Nephron progenitor cell (in vitro differentiated cells): ENCODE measurements at regions not wholly inside any gene's neighbourhood (a gene's known extent, or its start where the extent isn't known, plus 50 kb on each side); places are given as distances from the start of the nearest gene placed in this dataset.

ENCODE experiments used
- DNase-seq: peaks from one replicate; pipeline ENCODE4 v3.0.0; 2021
- H3K27ac Mint-ChIP-seq: 2 replicates; pipeline ENCODE4 v1.8.0; 2021; ENCODE audit warnings: mild to moderate bottlenecking, moderate library complexity, mixed read lengths
- H3K27me3 Mint-ChIP-seq: 2 replicates; pipeline ENCODE4 v1.8.0; 2021; ENCODE audit warnings: mild to moderate bottlenecking, low read depth, mixed read lengths; ENCODE audit not compliant: poor library complexity
- H3K36me3 Mint-ChIP-seq: 2 replicates; pipeline ENCODE4 v1.8.0; 2021; ENCODE audit warnings: low read depth, mixed read lengths
- H3K4me1 Mint-ChIP-seq: 2 replicates; pipeline ENCODE4 v1.8.0; 2021; ENCODE audit warnings: mixed read lengths
- H3K4me3 Mint-ChIP-seq: 2 replicates; pipeline ENCODE4 v1.8.0; 2021; ENCODE audit warnings: mild to moderate bottlenecking, moderate library complexity, mixed read lengths
- H3K9me3 Mint-ChIP-seq: 2 replicates; pipeline ENCODE4 v1.8.0; 2021; ENCODE audit warnings: mild to moderate bottlenecking, moderate library complexity, mixed read lengths
- TF ChIP-seq, protein P1 (sequence below): fragments of 200-600 bp; sonication (generic); IDR thresholded peaks from 2 replicates; pipeline ENCODE4 v1.5.0; 2021; ENCODE audit warnings: antibody characterized with exemption

DNA sequence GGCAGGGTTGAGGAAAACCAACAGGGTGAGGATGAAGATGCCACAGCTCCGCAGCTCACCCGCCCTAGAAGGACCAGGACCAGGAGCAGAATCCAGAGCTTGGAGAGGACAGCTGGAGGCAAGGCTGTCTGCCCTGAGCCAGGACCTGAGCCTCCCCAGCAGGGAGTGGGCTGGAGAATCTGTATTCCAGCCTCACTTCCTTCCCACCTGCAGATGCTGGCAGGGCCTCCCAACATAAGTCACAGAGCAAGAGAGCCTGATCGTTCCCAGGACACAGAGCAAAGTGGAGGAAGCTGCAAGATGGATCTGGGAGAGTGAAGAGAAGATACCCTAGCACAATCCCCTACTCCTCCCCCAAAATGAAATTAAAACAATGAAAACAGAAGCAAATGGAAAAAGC, 61.7 kb upstream of the WASF3 start:
- DNase-seq: no peak
- Mint-ChIP-seq H3K36me3 (no peaks in the 10 kb centered on the region), H3K27me3 (peaks cover 3% of the 10 kb centered on the region), H3K27ac (no peak overlapping the region), H3K9me3 (no peaks in the 10 kb centered on the region), H3K4me3 (no peak overlapping the region), H3K4me1 (peaks cover 37% of the 10 kb centered on the region)
- TF ChIP-seq, protein P1, sequence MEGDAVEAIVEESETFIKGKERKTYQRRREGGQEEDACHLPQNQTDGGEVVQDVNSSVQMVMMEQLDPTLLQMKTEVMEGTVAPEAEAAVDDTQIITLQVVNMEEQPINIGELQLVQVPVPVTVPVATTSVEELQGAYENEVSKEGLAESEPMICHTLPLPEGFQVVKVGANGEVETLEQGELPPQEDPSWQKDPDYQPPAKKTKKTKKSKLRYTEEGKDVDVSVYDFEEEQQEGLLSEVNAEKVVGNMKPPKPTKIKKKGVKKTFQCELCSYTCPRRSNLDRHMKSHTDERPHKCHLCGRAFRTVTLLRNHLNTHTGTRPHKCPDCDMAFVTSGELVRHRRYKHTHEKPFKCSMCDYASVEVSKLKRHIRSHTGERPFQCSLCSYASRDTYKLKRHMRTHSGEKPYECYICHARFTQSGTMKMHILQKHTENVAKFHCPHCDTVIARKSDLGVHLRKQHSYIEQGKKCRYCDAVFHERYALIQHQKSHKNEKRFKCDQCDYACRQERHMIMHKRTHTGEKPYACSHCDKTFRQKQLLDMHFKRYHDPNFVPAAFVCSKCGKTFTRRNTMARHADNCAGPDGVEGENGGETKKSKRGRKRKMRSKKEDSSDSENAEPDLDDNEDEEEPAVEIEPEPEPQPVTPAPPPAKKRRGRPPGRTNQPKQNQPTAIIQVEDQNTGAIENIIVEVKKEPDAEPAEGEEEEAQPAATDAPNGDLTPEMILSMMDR: no peak

DNA sequence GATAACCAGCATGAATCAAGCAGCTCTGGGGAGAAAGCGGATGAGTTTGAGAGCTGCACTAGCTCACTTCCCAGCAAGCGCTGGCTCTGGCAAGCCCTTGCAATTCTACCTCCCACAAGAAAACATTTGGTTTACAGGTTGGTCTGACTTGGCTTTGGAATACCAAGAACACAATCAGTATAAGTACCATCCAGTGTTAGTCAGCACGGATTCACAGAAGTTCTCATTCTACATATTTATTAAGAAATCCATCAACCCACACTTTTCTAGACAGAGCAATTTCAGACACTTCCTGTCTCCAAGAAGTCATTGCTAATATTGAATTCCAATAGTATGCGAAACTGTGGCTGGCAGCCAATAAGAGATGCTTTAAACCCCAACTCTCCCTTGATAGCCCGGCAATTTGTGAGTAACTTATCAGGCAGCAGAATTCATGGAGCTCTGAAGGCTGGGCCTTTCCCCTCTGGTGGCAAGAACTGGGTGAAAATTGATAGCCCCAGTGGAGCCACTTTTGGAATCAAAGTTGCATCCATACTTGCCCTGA, 59.4 kb upstream of the WASF3 start:
- Mint-ChIP-seq H3K36me3 (no peaks in the 10 kb centered on the region), H3K9me3 (no peaks in the 10 kb centered on the region), H3K4me1 (peaks cover 52% of the 10 kb centered on the region), H3K27me3 (peaks cover 7% of the 10 kb centered on the region), H3K4me3 (no peak overlapping the region), H3K27ac (no peak overlapping the region)
- DNase-seq: no peak
- TF ChIP-seq, protein P1: no peak

DNA sequence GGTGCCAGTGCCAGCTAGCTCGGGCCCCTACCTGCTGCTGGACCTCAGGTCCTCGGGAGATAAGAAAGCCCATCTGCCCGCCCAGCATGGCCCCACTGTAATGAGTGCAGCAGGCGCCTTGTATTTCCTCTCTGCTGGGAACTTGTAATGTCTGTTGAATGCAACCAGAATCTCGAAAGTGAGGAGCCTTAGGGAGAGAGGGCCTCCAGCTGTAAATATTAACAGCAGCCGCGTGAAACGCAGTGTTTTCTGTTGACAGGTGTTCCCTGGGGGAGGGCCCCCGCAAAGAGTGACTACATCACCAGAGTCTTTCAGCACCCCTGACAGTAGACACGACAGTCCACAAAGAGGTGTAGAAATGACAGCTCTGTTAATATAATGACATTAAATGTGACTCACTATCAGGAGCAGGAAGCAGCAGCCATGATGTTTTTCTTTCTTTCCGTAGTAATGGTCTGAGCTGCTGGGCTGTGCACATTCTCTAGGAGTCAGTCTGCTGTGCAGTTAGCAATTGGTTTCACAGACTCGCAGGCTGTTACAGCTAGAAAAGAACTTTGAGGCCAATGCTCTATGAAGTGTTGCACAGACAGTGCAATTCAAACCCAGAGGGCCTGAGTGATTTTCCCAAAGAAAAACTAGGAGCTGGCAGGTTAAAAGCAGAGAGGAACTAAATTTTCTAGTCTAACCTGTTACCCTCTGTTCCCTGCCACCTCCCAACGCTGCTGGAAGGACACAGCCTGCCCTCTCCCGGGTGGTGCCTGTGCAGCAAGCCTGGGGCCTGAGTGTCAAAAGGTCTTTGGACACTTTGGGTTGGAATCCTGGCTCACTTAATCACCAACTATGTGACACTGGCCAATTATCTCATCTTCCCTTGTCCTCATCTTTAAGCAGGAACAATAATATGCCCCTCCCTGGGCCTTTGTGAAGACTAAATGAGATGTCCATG, 58.6 kb upstream of the WASF3 start:
- Mint-ChIP-seq H3K4me3 (no peak overlapping the region), H3K9me3 (no peaks in the 10 kb centered on the region), H3K27me3 (peaks cover 7% of the 10 kb centered on the region), H3K36me3 (no peaks in the 10 kb centered on the region), H3K27ac (peak overlapping the region; percentile 48), H3K4me1 (peaks cover 52% of the 10 kb centered on the region)
- TF ChIP-seq, protein P1: no peak
- DNase-seq: no peak

DNA sequence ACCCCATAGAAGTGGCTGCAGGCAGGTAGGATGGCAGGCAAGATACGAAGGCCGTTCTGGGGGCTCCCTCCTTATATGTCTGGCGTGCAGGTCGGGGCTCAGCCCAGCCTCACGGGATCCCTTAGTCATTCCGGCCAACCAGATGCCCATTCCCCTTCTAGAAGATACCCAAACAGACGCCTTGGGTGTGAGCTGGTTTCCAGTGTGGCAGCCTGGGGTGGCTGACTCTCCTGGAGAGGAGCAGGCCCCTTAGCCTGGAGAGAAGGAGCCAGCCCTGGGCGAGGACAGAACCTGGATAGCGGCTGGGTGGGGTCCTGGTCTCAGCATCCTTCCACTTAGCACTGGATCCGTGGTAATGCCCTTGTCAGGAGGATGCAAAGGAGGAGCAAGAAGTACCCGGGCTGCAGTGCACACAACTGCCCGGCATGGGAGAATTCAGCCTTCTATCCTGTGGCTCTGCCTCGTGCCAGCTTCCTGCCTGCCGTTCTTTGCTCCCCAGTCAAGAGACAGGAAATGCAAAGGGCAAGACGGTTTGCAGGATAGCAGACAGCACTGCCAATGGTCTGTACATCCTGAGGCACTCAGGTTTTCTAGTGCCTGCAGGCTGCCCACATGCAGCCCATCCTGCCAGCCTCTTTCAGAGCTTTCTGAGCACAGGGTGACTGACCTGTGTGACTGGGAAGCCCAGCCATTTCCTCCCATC, 56.7 kb upstream of the WASF3 start:
- Mint-ChIP-seq H3K9me3 (no peaks in the 10 kb centered on the region), H3K27me3 (peaks cover 5% of the 10 kb centered on the region), H3K27ac (no peak overlapping the region), H3K4me1 (peaks cover 50% of the 10 kb centered on the region), H3K36me3 (no peaks in the 10 kb centered on the region), H3K4me3 (no peak overlapping the region)
- no peak for DNase-seq
- TF ChIP-seq, protein P1: no peak

DNA sequence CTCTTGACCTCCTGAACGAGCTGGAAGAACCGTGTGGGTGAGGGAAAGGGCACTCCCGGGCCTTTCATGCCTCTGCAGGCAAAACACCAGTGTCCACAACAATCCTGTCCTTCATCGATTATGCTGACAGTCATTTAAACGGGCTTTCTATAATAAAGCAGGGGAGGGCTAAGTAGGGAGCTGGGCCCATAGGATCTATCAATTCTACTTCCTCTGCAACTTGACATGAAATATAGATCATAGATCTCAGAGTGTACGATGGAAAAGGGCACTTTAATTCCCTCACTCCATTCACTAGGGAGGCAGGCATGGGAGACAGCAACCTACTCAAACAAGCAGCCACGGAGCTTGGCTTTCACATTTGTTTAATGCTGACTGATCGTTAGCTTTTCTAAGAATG, 55.8 kb upstream of the WASF3 start:
- Mint-ChIP-seq H3K9me3 (no peaks in the 10 kb centered on the region), H3K27ac (peak overlapping the region; percentile 48), H3K36me3 (no peaks in the 10 kb centered on the region), H3K4me3 (no peak overlapping the region), H3K27me3 (peaks cover 3% of the 10 kb centered on the region), H3K4me1 (peaks cover 45% of the 10 kb centered on the region)
- no peak for DNase-seq
- TF ChIP-seq, protein P1: no peak
